HS-5 (cell line): ENCODE measurements at regions not wholly inside any gene's neighbourhood (a gene's known extent, or its start where the extent isn't known, plus 50 kb on each side); places are given as distances from the start of the nearest gene placed in this dataset.
A peak's percentile ranks its signal among the peaks of the same experiment; 100 is the strongest.
"Not testable (repeated sequence)": the region's sequence is repeated elsewhere in the genome, so short reads cannot be mapped to it uniquely, and the experiment has no call there.

Experiments used
- DNase-seq: peaks from one replicate; pipeline ENCODE4 v3.0.0-alpha.2; 2012; ENCODE audit warnings: low read depth

- DNase-seq: no peak
Observed at GRCh38 chr17:33901085-33901484, 354.0 kb upstream of the CCL2 start.

- no peak for DNase-seq
Observed at GRCh38 chr17:33902901-33903449, 352.1 kb upstream of the CCL2 start.

DNA sequence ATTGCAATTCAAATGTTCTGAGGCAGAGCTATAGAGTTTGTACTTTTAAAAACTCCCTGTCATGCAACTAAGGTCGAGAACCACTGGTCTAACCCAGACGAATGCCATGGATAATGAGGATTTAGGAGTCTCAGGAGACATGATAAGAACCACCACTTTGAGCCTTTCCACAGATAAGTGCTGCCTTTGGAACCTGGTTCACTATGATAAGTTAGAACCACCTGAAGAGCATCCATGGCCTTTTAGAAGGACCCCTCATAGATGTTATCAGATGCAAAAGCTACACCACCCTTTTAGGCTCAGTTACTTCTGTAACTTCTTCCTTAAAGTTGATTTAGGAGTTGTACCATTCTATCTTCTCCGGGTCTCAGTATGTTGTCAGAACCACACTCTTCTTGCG is 350.6 kb upstream of the CCL2 start:
- no peak for DNase-seq

DNA sequence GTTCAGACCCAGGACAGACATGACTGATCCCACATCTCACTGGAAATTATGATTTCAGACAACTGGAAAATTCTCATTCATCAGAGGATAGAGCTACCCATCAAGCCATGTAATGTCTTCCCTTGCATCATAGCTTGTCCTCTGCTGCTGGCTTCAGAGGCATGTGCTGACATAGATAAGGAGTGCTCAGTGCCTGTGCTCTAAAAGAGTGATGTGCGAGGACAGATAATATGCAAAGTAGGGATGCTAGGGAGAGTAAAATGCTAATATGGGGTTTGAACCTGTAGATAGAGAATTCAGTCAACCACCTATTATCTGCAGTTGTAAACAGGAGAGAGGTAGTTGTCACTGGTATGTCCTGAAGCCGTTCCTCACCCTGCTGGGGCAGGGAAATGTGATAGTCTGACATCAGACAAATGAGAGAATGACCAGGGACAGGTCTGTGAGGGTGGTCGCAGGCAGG is 349.7 kb upstream of the CCL2 start:
- DNase-seq: no peak

GRCh38 chr17:33908363-33909064 is 346.6 kb upstream of the CCL2 start:
- DNase-seq: no peak

DNA sequence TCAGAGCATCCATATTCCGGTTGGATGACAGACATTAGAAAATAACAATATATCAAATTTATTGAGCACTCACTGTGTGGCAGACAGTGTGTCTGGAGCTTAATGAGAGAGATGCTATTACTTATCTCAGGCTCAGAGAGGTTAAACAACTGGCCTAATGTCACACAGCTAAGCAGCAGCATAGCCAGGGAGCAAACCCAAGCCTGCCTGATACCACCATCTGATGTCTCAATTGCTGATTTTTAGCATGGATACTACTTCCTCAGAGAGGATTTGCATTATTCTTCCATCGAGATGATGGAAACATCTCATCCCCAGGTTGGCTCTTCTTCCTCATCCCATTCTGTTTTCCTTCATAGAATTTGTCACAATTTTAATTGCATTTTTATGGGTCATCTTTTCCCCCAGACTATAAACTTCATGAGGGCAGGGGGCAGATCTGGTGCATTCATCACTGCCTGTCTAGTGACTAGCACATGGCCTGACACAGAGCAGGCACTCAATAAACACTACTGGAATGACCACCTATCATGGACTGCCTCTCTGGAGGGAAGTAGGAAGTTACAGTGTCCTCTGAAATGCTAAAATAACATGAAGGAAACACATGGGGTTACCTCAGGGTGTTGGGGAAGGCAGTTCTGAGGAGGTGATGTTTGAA is 344.8 kb upstream of the CCL2 start:
- no peak for DNase-seq

GRCh38 chr17:33914125-33914524 is 341.0 kb upstream of the CCL2 start:
- DNase-seq: no peak

- no peak for DNase-seq
Observed at GRCh38 chr17:33922971-33923370, 332.1 kb upstream of the CCL2 start.

GRCh38 chr17:33924104-33924503 is 331.0 kb upstream of the CCL2 start:
- no peak for DNase-seq

DNA sequence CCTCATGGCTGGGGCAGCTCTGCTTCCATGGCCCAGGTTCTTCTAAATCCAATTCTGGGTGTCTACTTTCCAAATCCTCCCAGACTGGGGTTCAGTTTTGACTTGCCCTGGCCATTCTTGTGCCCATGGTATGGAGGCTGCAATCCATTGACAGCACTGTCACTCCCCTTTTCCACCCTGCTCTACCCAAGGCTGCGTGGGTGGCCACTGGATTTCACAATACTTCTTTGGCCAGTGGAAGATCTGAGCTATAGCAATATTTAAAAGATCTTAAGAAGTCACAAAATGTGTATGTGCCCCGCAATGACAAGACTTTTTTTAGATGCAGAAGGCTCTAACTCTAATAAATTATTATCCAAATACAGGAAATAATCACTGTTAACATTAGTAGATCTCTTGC is 329.4 kb upstream of the CCL2 start:
- DNase-seq: no peak

GRCh38 chr17:33927732-33928133 is 327.4 kb upstream of the CCL2 start:
- DNase-seq: peak; percentile 6

GRCh38 chr17:33929181-33929724 is 325.8 kb upstream of the CCL2 start:
- DNase-seq: no peak

- not testable (repeated sequence) for DNase-seq
Observed at GRCh38 chr17:33931148-33931814, 323.8 kb upstream of the CCL2 start.

DNA sequence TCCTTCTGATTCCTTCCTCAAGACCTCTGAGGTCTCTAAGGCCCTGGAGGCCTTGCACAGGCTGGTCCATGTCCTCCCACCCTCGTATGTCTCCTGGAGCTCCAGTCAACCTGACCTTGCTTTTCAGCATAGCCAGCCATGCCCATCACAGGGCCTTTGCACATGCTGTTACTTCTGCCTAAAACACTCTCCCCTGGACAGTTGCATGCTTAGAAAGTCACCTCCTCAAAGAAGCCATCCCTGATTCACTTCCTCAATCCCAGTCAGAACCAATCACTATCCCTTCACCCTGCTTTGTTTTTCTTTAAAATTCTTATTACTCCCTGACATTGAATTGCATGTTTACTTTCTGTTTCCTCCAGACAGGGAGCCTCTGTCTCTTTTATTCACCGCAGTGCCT is 322.1 kb upstream of the CCL2 start:
- DNase-seq: no peak

DNA sequence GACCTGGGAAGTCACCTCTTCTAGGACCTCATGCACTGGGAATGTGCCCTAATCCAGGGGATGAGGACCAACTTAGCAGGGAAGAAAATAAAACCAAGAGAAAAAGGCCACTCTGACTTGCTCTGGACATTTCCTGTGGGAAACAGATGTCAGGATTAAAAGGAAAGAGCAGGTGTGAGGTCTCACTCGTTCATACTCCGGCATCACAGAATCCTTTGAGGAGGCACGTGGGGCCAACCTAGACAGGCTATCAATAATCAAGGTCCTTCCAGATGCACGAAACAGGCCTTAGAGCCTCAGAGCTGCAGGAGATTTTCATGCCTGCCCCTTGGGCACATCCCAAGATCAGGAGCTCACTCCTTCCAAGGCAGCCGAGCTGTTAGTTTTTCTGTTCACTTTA is 321.5 kb upstream of the CCL2 start:
- no peak for DNase-seq

DNA sequence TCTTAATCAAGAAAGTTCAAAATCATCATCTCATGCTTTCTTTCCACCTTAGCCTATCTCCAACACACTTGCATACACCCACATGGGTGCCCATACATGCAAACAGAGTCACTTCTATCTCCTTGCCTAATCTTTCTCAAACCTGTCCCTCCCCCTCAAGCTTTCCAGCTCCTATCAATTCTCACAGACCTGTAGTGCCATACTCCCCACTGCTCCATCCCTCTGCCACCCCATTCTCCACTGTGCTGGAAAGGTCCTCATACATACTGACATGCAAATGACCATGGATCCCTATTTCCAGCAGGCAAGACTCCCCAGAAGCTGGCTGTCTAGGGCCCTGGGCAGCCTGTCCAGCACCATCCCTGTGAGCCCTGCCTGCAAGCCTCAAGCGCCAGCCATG is 320.4 kb upstream of the CCL2 start:
- DNase-seq: no peak

GRCh38 chr17:33935822-33936221 is 319.3 kb upstream of the CCL2 start:
- DNase-seq: no peak

DNA sequence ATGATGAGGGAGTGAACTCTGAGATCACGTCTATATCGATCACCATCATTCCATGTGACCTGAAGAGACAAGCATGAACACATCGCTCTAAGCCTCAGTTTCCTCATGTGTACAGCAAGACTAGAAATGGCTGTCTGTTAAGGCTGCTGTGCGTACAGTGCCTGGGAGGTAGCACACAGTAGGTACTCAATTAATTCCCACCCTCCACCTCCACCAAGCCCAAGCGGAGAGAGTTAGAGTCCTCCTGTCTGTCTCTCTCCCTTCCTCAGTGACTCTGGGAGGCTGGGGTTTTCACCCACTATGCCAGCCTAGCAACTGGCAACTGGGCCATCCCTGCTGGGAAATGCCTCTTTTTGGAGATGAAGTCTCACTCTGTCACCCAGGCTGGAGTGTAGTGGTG is 318.3 kb upstream of the CCL2 start:
- DNase-seq: no peak

DNA sequence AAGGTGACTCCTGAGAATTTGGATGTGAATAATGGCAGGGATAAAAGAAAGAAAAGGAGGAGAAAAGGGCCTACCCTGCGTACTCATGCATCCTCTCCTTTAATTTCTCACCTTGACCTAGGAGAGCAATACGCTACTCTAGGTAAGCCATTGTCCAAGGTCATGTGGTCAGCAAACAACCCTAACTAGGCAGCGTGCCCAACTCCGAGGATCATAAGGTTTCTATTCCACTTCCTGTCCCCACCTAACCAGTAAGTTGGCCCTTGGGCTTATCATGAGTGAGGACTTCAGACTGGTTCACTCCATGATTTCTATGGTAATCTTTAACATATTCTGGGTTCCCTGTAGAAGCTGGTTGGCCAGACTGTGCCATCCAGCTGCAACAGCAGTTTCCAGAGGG is 315.1 kb upstream of the CCL2 start:
- DNase-seq: no peak

DNA sequence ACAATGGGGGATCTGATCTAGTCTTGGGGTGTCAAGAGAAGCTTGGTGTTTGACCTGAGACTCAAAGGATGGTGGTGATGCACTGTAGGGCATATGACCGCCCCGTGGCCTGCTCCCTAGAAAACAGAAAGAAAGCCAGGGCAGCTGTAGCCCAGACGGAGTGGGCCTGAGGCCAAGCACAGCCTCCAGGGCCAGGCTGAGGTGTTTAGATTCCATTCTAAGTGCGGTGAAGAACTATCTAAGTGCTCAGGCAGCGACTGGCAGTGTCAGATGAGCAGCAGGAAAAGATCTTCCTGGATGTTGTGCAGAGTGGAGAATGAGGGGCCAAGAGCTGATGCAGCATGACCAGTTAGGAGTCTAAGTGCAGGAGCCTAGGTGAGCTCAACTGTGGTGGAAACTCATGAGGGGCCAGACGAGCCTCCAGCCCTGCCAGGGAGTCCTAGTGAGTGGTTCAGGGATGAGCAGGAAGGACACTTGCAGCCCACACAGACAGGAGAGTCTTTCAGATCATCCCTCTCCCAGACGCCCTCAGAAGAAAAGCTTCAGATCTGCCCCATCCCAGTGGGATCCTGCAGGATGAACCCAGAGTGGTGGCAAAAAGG is 314.2 kb upstream of the CCL2 start:
- no peak for DNase-seq

GRCh38 chr17:33941744-33942143 is 313.3 kb upstream of the CCL2 start:
- no peak for DNase-seq

DNA sequence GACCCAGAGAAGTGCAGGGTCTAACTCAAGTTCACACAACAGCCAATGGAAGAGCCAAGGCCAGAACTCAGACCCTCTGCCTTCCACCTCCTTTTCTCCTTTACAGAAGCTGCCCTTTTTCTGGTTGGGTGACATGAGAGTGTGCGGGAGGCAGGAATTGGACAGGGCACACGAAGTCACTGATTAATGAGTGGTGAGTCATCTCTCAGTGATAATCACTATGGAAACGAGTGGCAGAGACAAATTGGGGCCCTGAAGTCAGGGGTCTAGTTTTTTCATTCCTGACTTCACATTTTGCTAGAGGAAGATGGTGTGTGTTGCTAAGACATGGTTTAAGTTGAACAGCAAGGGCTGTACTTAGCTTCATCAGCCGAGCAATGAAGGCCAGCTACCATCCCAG is 312.7 kb upstream of the CCL2 start:
- no peak for DNase-seq
